NCI-H1092 (cell line): ENCODE measurements at regions not wholly inside any gene's neighbourhood (a gene's known extent, or its start where the extent isn't known, plus 50 kb on each side); places are given as distances from the start of the nearest gene placed in this dataset.
"Not testable (repeated sequence)": the region's sequence is repeated elsewhere in the genome, so short reads cannot be mapped to it uniquely, and the experiment has no call there.

Source experiments
- DNase-seq: peaks from one replicate; lab custom pipeline; 2025; lab: John Stamatoyannopoulos, UW

DNA sequence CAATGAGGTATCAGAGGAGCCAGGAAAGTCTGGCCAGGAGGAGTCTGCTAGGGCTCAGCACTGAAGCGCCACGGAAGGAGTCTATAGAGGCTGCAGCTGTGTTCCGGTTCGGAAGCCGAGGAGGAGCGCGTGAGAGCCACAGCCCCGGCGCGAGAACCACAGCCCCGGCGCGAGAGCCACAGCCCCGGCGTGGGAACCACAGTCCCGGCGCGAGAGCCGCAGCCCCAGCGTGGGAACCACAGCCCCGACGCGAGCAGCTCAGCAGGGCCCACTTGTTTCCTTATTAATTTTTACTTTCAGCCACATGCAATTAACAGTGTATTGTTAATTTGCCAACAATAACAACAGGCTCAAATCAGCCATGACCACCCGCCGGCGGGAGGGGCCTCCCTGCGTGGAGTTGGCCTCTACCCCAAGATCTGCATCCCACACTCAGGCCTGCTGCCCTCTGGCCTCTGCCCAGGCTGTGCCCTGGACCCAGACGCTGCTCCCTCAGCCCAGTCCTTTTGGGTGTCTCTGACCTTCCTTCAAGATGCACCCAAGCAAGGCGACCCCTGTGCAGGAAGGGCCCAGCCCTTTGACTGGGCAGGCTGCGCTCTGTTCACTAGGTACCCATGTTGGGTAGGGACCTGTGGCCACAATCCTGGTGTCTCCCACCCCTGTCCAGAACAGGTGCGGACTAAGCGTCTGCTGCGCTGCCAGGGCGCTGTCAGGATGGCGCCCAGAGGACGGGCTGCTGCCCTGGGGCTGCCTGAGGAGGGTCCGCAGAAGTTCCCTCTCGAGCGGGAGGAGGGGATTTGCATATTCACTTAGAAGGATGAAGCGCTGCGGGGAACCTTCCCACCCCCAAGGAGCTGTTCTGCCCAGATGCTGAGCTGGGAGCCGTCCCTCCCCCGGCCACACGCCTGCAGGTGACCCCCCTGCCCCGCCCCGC, 113.8 kb downstream of the ADRA2C start:
- DNase-seq, result no peak

DNA sequence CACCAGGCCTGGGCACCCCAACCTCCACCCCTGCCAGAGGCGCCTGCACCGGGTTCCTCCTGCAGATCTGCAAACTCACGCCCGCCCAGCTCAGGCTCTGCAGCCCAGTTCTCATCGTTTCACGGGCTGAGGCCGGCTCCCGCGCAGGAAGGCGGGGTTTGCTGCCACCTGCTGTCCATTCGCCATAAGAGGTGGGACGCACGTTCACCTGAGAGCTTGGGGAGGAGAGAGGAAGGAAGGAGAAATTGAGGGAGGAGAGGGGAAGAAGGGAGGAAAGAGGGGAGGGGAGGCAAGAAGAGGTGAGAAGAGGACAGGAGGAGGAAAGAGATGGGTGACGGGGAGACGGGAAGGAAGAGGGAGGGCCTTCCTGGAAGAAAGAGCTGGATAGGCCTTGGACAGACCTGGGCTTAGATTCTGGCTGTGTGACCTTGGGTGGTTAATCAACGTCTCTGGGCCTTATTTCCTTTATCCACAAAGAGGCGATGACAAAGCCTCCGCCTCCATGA, 114.5 kb downstream of the ADRA2C start:
- peak; percentile 41 for DNase-seq

DNA sequence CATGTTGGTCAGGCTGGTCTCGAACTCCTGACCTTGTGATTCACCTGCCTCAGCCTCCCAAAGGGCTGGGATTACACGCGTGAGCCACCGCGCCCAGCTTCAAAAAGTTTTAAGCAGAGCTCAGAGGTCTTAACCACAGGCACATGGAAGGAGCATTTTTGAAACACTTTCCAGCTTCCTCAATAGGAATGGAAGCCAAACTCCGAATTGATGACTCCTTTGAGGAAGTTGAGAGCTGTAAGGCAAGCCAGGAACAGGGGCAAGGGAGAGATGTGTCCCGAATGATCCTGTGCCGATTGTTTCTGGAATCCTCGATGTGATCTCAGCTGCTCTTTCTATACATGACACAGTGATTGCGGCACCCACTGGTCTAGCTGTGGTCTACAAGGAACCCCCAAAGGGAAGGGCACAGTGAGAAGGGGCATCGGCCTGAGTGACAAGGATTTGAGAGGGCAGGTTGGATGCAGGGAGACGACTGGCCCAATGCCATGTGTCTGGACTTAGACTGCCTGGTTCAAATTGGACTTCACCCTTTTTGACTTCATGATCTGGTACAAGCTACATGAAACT, 116.2 kb downstream of the ADRA2C start:
- not testable (repeated sequence) for DNase-seq

DNA sequence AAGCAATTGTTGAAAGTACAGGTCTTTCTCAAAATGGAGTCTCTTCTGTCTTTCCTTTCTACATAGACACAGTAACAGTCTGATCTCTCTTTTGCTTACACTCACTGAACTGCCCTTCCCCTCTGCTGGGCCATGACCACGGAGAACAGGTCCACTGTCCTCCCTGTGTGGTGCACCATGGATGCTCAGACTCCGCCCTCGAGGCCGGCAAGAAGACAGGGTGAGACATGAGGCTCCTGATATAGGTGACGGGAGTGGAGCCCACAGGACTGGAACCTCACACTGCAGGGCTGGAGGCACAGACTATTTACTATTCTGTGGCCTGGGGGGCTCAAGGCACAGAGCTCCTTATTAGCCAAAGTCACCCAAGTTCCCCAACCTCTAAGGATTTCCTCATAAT, 118.1 kb downstream of the ADRA2C start:
- not testable (repeated sequence) for DNase-seq

DNA sequence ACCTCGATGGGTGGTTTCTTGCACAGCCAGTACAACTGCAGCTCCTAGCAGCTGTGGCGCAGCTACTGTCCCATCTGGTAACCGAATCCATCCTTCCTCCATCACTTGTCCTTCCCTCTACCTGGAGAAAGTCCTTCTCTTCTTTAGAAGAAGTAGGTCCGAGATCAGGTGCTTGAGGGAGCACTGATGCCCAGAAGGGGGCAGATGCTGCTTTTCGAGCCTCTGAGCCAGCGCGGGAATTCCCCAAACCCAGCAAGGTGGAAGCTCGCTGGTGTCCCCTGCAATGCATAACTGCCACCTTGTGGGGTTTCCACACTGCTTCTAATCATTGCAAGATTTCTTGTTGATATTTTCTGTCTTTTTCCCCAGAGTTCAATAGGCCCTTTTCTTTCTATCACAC, 127.4 kb downstream of the ADRA2C start:
- DNase-seq, result not testable (repeated sequence)

DNA sequence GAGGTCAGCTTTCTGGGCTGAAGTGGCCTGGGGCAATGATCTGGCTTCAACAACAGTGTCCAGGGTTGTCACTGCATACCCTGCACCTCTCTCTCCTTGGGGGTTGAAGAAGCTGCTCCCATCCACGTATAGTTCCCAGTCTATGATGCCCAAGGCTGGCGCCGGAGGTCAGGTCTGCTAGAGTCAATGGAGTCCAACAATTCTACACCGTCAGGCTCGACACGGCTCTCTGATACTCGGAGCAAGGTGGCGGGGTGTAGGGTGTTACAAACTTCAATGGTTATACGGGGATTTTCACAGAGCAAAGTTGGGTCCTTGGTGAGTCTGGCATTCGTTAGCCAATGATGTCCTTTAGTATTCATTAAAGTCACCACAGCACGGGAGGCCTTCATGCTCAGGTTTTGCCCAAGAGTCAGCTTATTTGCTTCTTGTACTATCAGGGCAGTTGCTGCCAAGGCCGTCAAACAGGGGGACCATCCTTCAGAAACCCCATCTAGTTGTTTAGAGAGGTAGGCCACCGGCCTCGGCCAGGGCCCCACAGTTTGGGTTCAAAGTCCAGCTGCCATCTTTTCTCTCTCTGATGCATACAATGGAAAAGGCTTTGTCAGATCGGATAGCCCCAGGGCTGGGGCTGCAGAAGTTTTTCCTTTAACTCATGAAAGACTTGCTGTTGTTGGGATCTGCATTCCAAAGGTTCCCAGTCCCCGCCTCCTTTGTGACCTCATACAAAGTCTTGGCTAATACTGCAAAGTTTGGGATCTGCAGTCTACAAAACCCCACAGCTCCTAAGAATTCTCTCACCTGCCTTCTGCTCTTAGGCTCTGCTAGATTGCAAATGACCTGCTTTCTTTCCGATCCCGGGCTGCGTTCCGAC, 128.1 kb downstream of the ADRA2C start:
- DNase-seq, result not testable (repeated sequence)

DNA sequence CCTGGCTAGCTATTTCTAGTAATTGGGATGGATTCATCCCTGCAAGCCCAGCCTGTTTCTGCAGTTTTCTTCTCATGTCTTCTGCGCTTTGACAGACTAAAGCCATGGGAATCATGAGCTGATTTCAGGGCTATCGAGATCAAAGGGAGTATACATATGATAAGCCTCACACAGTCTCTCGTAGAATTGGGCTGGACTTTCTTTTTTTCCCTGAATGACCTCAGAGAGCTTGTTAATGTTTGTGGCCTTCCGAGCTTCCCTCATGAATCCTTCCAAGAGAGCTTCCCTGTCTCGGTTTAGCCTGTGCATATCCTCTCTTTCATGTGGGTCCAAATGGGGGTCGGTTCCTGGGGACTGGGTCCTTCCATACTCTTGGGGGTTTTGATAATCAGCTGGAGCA, 130.3 kb downstream of the ADRA2C start:
- no peak for DNase-seq

DNA sequence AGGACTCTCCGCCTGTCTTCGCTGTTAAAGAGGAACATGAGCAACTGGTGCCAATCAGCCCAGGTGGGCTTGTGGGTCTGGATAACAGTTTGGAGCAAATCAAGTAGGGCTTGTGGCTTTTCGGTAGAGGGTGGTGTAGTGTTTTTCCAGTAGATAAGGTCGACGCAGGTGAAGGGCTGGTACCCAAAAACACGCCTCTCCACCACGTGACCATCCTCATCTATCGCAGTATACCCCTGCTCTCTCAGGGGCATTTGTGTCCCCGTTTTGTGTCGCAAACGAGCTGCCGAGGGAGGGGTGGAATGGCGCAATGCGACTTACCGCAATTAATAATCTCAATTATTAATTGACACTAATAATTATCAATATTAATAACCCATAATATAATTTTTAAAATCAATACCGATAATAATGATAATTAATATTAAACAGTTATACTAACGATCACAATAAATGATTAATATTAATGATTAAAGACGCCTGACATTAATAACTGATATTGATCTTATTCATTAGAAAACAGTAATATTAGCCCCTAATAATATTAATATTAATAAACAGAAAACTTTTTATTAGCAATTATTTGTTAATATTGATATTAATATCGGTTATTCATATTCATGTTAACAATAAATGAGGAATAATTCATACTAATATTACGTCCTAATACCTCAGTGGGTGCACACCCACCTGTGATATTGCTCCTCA, 130.8 kb downstream of the ADRA2C start:
- DNase-seq, result not testable (repeated sequence)

DNA sequence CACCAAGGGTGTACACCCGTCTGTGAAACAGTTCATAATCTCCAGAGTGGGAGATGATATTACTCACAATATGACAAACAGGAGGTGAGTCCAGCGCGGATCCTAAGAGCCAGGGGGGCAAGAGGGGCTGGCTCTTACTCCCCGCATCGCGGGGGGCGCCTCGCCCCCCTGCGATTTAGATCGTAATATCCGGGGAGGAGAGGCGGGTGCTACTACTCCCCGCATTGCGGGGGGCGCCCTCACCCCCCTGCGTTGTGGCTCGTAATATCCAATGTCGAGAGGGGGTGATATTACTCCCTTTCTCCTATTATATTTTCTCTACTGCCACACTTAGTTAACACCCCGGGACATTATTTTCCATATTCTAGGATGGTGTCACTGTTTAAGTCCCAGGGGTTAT, 131.9 kb downstream of the ADRA2C start:
- DNase-seq, result no peak

DNA sequence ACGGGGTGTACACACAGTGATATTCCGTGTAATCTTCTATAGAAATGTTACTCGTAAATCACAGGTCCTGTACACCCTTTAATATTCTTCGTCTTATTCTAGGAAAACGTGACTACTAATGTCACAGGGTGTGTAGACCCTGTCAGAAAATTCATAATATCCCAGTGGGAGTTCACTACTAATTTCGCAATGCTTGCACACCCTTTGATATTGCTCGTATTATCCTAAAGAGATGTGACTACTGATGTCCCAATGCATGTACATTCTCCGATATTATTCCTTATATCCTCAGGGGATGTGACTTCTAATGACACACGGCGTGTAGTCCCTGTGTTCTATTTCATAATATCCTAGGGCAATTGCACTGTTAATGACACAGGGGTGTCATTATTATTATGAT, 132.7 kb downstream of the ADRA2C start:
- DNase-seq, result not testable (repeated sequence)

DNA sequence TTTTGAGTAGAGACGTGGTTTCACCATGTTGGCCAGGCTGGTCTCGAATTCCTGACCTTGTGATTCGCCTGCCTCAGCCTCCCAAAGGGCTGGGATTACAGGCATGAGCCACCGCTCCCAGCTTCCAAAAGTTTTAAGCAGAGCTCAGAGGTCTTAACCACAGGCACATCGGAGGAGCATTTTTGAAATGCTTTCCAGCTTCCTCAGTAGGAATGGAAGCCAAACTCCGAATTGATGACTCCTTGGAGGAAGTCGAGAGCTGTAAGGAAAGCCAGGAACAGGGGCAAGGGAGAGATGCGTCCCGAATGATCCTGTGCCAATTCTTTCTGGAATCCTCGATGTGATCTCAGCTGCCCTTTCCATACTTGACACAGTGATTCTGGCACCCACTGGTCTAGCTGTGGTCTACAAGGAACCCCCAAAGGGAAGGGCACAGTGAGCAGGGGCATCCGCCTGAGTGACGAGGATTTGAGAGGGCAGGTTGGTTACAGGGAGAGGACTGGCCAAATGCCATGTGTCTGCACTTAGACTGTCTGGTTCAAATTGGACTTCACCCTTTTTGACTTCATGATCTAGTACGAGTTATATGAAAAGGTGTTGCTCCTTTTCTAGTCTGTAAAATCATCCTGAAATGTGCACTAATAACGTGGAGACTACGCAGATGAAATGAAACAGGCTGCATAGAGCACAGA, 138.2 kb downstream of the ADRA2C start:
- not testable (repeated sequence) for DNase-seq

DNA sequence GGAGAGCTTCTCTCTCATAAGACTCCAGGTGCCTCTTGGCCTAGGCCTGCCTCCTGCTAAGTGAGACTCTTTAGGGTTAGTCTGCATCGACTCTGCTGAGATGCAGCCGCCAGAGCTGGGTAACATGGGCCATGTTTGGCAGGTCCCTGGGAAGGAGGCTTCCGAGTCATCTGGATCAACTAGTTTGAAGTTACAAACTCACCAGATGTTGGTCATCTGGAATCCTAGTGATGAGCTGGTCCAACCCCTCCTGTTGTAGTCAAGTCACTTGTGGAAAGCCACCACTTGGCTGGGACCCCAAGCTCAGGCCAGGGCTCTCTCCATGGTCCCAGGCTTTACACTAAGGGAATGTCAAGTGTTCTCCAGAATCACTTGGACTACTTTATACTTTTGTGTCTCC, 143.4 kb downstream of the ADRA2C start:
- not testable (repeated sequence) for DNase-seq

DNA sequence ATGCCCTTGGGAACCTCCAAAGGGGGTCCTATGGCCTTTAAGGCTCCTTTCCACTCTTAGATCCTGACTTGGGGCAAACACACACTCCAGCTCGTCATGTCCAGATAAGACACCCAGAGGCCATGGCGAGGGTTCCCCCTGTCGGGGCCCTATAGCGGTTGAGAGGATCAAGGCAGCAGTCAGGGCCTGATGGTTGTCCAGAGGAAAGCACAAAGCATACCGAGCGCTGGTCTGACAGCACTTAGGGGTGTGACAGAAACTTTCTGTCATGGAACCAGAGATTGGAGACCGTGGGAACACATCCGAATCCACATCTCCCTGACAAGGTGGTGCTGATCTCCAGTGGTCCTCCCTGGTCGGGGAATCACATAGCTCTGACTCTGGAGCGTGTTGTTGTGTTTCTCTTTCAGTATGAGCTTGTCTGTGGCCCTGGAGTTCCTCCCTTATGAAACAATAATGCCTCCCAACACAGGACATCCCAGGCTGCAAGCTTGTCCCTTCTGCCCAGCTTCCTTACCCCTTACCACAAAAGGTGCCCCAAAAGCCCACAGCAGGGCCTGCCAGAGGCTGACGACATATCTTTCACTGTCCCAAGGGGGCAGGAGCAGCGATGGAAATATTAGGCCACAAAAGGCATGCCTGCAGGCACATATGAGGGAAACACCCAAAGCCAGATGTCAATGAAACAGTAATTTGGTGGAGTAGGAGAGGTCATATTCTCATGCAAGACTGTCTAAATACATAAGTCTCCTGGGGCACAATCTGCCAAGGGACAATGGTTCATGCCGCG, 144.2 kb downstream of the ADRA2C start:
- not testable (repeated sequence) for DNase-seq

DNA sequence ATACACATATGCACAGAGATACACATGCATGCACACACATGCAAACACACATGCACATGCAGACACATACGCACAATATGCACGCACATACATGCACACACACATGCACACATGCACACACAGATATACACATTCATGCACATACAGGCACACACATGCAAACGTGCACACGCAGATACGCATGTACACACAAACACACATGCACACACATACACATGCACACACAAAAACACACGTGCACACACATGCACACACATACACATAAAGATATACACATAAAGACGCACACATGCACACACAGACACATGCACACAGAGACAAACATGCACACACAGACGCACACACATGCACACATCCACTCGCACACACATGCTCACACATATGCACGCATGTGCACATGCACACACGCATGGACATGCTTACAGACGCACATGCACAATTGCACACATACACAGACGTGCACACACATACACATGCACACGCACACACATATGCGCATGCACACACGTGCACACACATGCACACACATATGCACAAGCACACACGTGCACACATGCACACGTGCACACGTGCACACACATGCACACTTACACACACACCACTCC, 145.2 kb downstream of the ADRA2C start:
- no peak for DNase-seq

DNA sequence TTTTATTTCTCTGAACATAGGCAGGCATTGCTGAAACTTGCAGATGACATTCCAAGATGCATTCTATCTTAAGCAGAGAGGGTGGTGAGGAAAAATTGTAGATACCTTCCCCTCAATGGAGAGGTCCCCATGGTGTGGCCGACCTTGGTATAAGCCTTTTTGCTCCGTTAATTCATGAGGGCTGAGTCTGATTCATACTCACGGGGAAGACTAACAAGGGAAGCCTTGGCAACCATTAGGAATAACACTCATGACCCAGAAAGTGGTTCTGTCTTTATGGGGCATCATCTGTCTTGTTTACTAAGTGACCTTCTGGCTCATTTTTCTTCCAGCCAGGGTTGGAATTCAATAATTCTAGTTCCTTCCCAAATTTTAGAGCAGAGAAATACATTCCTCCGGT, 148.3 kb downstream of the ADRA2C start:
- DNase-seq, result not testable (repeated sequence)

DNA sequence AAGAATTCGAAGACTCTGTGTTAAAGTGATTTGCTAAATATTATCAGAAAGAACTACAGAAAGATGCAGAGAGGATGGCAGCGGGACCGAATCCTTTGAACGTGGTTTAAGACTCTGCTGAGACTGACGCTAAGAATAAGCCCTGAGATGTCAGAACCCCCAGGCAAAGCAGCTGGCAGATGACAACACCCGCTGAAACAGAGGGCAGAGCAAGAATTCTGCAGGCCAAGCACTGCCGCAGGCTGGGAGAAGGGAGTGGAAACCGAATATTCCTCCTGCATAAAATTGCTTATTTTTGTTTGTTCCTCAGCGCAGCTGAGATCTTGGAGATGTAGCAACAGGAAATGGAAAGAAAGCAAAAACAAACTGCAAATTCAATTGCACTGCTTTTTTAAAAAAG, 153.3 kb downstream of the ADRA2C start:
- DNase-seq, result not testable (repeated sequence)

DNA sequence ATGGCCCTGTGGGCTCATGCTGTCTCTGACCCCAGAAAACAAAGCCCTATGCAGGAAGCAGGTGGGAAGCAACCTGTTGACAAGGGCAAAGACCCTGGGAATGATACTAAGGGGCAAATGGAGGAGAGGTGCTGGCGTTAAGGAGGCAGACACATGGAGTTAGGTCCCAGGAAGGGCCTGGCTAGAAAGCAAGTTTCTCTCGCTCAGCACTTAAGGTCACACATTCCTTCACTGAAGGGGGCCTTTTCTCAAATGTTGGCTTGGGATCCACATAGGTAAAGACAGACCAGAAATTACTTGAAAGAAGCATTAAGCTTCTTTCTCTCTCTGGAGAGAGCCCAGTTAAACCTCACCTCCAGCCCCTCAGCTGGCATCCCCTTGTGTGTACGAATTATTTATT, 155.7 kb downstream of the ADRA2C start:
- not testable (repeated sequence) for DNase-seq

DNA sequence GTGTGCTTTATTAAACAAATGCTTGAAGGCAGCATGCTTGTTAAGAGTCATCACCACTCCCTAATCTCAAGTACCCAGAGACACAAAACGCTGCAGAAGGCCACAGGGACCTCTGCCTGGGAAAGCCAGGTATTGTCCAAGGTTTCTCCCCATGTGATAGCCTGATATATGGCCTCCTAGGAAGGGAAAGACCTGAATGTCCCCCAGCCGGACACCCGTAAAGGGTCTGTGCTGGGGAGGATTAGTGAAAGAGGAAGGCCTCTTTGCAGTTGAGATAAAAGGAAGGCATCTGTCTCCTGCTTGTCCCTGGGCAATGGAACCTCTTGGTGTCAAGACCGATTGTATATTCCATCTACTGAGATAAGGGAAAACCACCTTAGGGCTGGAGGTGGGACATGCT, 159.7 kb downstream of the ADRA2C start:
- DNase-seq, result not testable (repeated sequence)

DNA sequence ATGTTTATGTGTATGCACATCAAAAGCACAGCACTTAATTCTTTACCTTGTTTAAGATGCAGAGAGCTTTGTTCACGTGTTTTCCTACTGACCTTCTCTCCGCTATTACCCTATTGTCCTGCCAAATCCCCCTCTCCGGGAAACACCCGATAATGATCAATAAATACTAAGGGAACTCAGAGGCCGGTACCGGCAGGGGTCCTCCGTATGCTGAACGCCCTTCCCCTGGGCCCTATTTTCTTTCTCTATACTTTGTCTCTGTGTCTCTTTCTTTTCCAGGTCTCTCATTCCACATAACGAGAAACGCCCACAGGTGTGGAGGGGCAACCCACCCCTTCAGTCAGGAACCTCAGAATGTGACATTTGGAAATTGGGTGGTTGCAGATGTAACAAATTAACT, 160.1 kb downstream of the ADRA2C start:
- not testable (repeated sequence) for DNase-seq
